IMR-90 (cell line): ENCODE measurements at regions not wholly inside any gene's neighbourhood (a gene's known extent, or its start where the extent isn't known, plus 50 kb on each side); places are given as distances from the start of the nearest gene placed in this dataset.
A peak's percentile ranks its signal among the peaks of the same experiment; 100 is the strongest.

Experiments used
- ATAC-seq: fragments of 200-7000 bp; cut with Tn5 transposase; 2 replicates; pipeline ENCODE4 v1.9.1; 2020; ENCODE audit warnings: low read depth, mild to moderate bottlenecking, moderate library complexity
- BruUV-seq: library from RNA; stranded (reverse); fragments of 400-500 nt; replicated peaks from 2 replicates; lab custom pipeline; 2021; lab: Mats Ljungman, UMichigan
- CTCF ChIA-PET: fragments of 300-600 bp; formaldehyde crosslinking; extraction: SDS; loops from one replicate; lab custom pipeline; 2021; ENCODE audit warnings: antibody characterized with exemption; lab: Yijun Ruan, JAX
- POLR2A ChIA-PET: fragments of 300-600 bp; sonication (Branson Sonifier 250); formaldehyde crosslinking; loops from one replicate; lab custom pipeline; 2022; ENCODE audit warnings: antibody characterized with exemption; ENCODE audit not compliant: unreplicated experiment; lab: Charles Lee
- DNase-seq: peaks from one replicate; pipeline ENCODE4 v3.0.0; 2013
- H2AFZ ChIP-seq: replicated peaks from 2 replicates; pipeline ENCODE3; 2013; ENCODE audit warnings: low read length, mild to moderate bottlenecking; ENCODE audit not compliant: poor library complexity
- H2AK5ac ChIP-seq: 2 replicates; pipeline ENCODE4 v1.6.1; 2013; ENCODE audit warnings: low read depth, low read length, inconsistent platforms
- H2AK9ac ChIP-seq: replicated peaks from 2 replicates; pipeline ENCODE3; 2013; ENCODE audit warnings: mild to moderate bottlenecking, low read depth, low read length, moderate library complexity; ENCODE audit not compliant: poor library complexity
- H2BK120ac ChIP-seq: 2 replicates; pipeline ENCODE4 v1.6.1; 2013; ENCODE audit warnings: low read depth, low read length, inconsistent platforms
- H2BK15ac ChIP-seq: 3 replicates; pipeline ENCODE4 v1.6.1; 2013; ENCODE audit warnings: low read depth, low read length, inconsistent platforms
- H2BK20ac ChIP-seq: 2 replicates; pipeline ENCODE4 v1.6.1; 2013; ENCODE audit warnings: low read depth, mild to moderate bottlenecking, inconsistent platforms, low read length, moderate library complexity
- H2BK5ac ChIP-seq: 2 replicates; pipeline ENCODE4 v1.6.1; 2013; ENCODE audit warnings: mild to moderate bottlenecking, low read depth, low read length, inconsistent platforms; ENCODE audit not compliant: poor library complexity, severe bottlenecking
- H3K14ac ChIP-seq: replicated peaks from 2 replicates; pipeline ENCODE4 v1.6.1; 2013; ENCODE audit warnings: low read depth, low read length, inconsistent platforms
- H3K18ac ChIP-seq: 2 replicates; pipeline ENCODE4 v1.6.1; 2013; ENCODE audit warnings: low read depth, low read length, control low read depth
- H3K23ac ChIP-seq: 2 replicates; pipeline ENCODE4 v1.6.1; 2013; ENCODE audit warnings: low read depth, low read length, inconsistent platforms
- H3K27ac ChIP-seq: 2 replicates; pipeline ENCODE4 v1.5.1; 2013; ENCODE audit warnings: mild to moderate bottlenecking, control low read depth, low read length; ENCODE audit not compliant: insufficient read depth
- H3K27me3 ChIP-seq: 2 replicates; pipeline ENCODE4 v1.6.1; 2013; ENCODE audit warnings: low read length; ENCODE audit not compliant: control insufficient read depth, insufficient read depth
- H3K36me3 ChIP-seq: 2 replicates; pipeline ENCODE4 v1.6.1; 2013; ENCODE audit warnings: low read length, mixed read lengths; ENCODE audit not compliant: control insufficient read depth, insufficient read depth
- H3K4ac ChIP-seq: 2 replicates; pipeline ENCODE4 v1.6.1; 2013; ENCODE audit warnings: low read depth, low read length, inconsistent platforms
- H3K4me1 ChIP-seq: 2 replicates; pipeline ENCODE4 v1.6.1; 2013; ENCODE audit warnings: low read length, mixed read lengths; ENCODE audit not compliant: control insufficient read depth, insufficient read depth
- H3K4me2 ChIP-seq: 2 replicates; pipeline ENCODE4 v1.6.1; 2013; ENCODE audit warnings: low read depth, mild to moderate bottlenecking, control low read depth, low read length, moderate library complexity
- H3K4me3 ChIP-seq: 2 replicates; pipeline ENCODE4 v1.5.1; 2013; ENCODE audit warnings: low read depth, mild to moderate bottlenecking, control low read depth, low read length, moderate library complexity; ENCODE audit not compliant: insufficient read depth
- H3K56ac ChIP-seq: 2 replicates; pipeline ENCODE4 v1.6.1; 2013; ENCODE audit warnings: low read length, inconsistent platforms; ENCODE audit not compliant: insufficient read depth; ENCODE audit errors: extremely low read depth
- H3K79me1 ChIP-seq, 2 experiments: 2 replicates each; pipeline ENCODE4 v1.6.1; 2013; ENCODE audit warnings: low read length in 2 of 2, inconsistent platforms in 1 of 2, low read depth in 1 of 2
- H3K9ac ChIP-seq: 2 replicates; pipeline ENCODE4 v1.6.1; 2013; ENCODE audit warnings: low read depth, low read length, control low read depth
- H3K9me1 ChIP-seq: 2 replicates; pipeline ENCODE4 v1.6.1; 2013; ENCODE audit warnings: low read length, inconsistent platforms; ENCODE audit not compliant: insufficient read depth
- H3K9me3 ChIP-seq: 2 replicates; pipeline ENCODE4 v1.6.1; 2013; ENCODE audit warnings: low read length; ENCODE audit not compliant: control insufficient read depth, insufficient read depth
- H4K20me1 ChIP-seq: 2 replicates; pipeline ENCODE4 v1.6.1; 2013; ENCODE audit warnings: low read length, inconsistent platforms; ENCODE audit not compliant: insufficient read depth
- H4K5ac ChIP-seq: 2 replicates; pipeline ENCODE4 v1.6.1; 2013; ENCODE audit warnings: mild to moderate bottlenecking, low read depth, low read length, control low read depth
- H4K8ac ChIP-seq, 2 experiments: 2 replicates each; pipeline ENCODE4 v1.6.1; 2013; ENCODE audit warnings: low read depth in 2 of 2, low read length in 2 of 2, control low read depth in 1 of 2, inconsistent platforms in 1 of 2
- H4K91ac ChIP-seq: 2 replicates; pipeline ENCODE4 v1.6.1; 2013; ENCODE audit warnings: low read depth, low read length, inconsistent platforms; ENCODE audit not compliant: insufficient read depth
- BHLHE40 ChIP-seq: fragments of 150-350 bp; IDR thresholded peaks from 2 replicates; pipeline ENCODE4 v1.6.1; 2016; ENCODE audit warnings: mild to moderate bottlenecking, low read depth, low read length
- CEBPB ChIP-seq: IDR thresholded peaks from 2 replicates; pipeline ENCODE4 v1.6.1; 2012; ENCODE audit warnings: low read depth, low read length, improper control_type of control experiment
- CHD1 ChIP-seq: IDR thresholded peaks from 2 replicates; pipeline ENCODE4 v1.6.1; 2012; ENCODE audit warnings: low read depth, low read length, improper control_type of control experiment
- CTCF ChIP-seq: conservative IDR thresholded peaks from 2 replicates; pipeline ENCODE4 v1.5.1; 2012; ENCODE audit warnings: mild to moderate bottlenecking, low read depth, low read length, improper control_type of control experiment
- ELK1 ChIP-seq: fragments of 150-350 bp; IDR thresholded peaks from 2 replicates; pipeline ENCODE4 v1.6.1; 2016; ENCODE audit warnings: low read depth, mild to moderate bottlenecking, low read length, moderate library complexity, borderline replicate concordance
- FOS ChIP-seq: fragments of 150-350 bp; IDR thresholded peaks from 2 replicates; pipeline ENCODE4 v1.6.1; 2016; ENCODE audit warnings: low read depth, low read length
- MAFK ChIP-seq: IDR thresholded peaks from 2 replicates; pipeline ENCODE4 v1.6.1; 2012; ENCODE audit warnings: low read depth, low read length, improper control_type of control experiment
- MAZ ChIP-seq: IDR thresholded peaks from 2 replicates; pipeline ENCODE4 v1.6.1; 2012; ENCODE audit warnings: low read depth, mild to moderate bottlenecking, low read length, improper control_type of control experiment, moderate library complexity, borderline replicate concordance
- MXI1 ChIP-seq: IDR thresholded peaks from 2 replicates; pipeline ENCODE4 v1.6.1; 2012; ENCODE audit warnings: low read depth, mild to moderate bottlenecking, low read length, moderate library complexity, borderline replicate concordance
- NFE2L2 ChIP-seq: fragments of 150-350 bp; IDR thresholded peaks from 2 replicates; pipeline ENCODE4 v1.6.1; 2016; ENCODE audit warnings: low read depth, mild to moderate bottlenecking, low read length
- POLR2A ChIP-seq: IDR thresholded peaks from 2 replicates; pipeline ENCODE4 v1.6.1; 2012; ENCODE audit warnings: mild to moderate bottlenecking, low read depth, low read length
- RAD21 ChIP-seq: IDR thresholded peaks from 2 replicates; pipeline ENCODE4 v1.6.1; 2012; ENCODE audit warnings: low read length, improper control_type of control experiment
- RCOR1 ChIP-seq: IDR thresholded peaks from 2 replicates; pipeline ENCODE4 v1.6.1; 2012; ENCODE audit warnings: mild to moderate bottlenecking, low read length, improper control_type of control experiment; ENCODE audit not compliant: insufficient replicate concordance
- RFX5 ChIP-seq: IDR thresholded peaks from 2 replicates; pipeline ENCODE4 v1.8.0; 2012; ENCODE audit warnings: low read depth, mild to moderate bottlenecking, low read length, moderate library complexity
- SMC3 ChIP-seq: fragments of 150-350 bp; IDR thresholded peaks from 2 replicates; pipeline ENCODE4 v1.6.1; 2016; ENCODE audit warnings: low read depth, mild to moderate bottlenecking, antibody characterized with exemption, low read length, moderate library complexity
- USF2 ChIP-seq: fragments of 150-350 bp; IDR thresholded peaks from 2 replicates; pipeline ENCODE4 v1.6.1; 2017; ENCODE audit warnings: mild to moderate bottlenecking, antibody characterized with exemption, low read length, low read depth
- WGBS, 2 experiments: methylation state at CpG; one replicate each; pipeline versions ENCODE4 v1.1.5 to v1.1.7; 2013; ENCODE audit warnings: missing lambda C conversion rate in 2 of 2; ENCODE audit not compliant: insufficient read length in 1 of 2; ENCODE audit errors: extremely low coverage in 2 of 2; 5-methylcytosine and 5-hydroxymethylcytosine counted together
- dilution Hi-C: fragments of 300-500 bp; cut with HindIII; formaldehyde crosslinking; loops from one replicate; pipeline ENCODE4 v1.14.3; 2018; ENCODE audit warnings: low sequenced_read_pairs; ENCODE audit not compliant: unreplicated experiment
- in situ Hi-C: fragments of 300-500 bp; cut with MboI; formaldehyde crosslinking; loops from 3 replicates; pipeline ENCODE4 v1.14.3; 2019; ENCODE audit warnings: low sequenced_read_pairs, inconsistent platforms, mixed read lengths
- intact Hi-C: fragments of 100-400 bp; cut with micrococcal nuclease; formaldehyde crosslinking; loops from 2 replicates; pipeline ENCODE4 v1.10.0; 2022

GRCh38 chr1:67586596-67586995 lies 98.4 kb upstream of the GADD45A start:
- no peak overlapping the region for H2BK5ac ChIP-seq

More at GRCh38 chr1:67586596-67586995, 98.4 kb upstream of the GADD45A start:
- no peak overlapping the region for H3K4ac ChIP-seq
- no peak overlapping the region for H3K18ac ChIP-seq
- dilution Hi-C loops: no loop called here
- H3K4me2 ChIP-seq: no peak overlapping the region
- no peaks in the 10 kb centered on the region for H3K9me1 ChIP-seq
- H2BK120ac ChIP-seq: no peak overlapping the region
- H3K56ac ChIP-seq: no peak overlapping the region
- peak overlapping the region; percentile 46 for H2AFZ ChIP-seq
- H2BK15ac ChIP-seq: no peak overlapping the region
- peak overlapping the region; percentile 16; the same call in 1 of the 2 replicates for H2BK20ac ChIP-seq
- peak; percentile 56 for DNase-seq
- ATAC-seq: peak; percentile 56
- H3K4me3 ChIP-seq: no peak overlapping the region
- H3K4me1 ChIP-seq: peaks cover 4% of the 10 kb centered on the region
- H4K5ac ChIP-seq: no peak overlapping the region
- no peaks in the 10 kb centered on the region for H3K36me3 ChIP-seq
- no peaks in the 10 kb centered on the region for H4K20me1 ChIP-seq
- no peak overlapping the region for H3K14ac ChIP-seq
- no peak overlapping the region for H3K9ac ChIP-seq
- peak overlapping the region in 1 of 2 experiments; percentile 57; a peak in 1 of 4 replicates for H4K8ac ChIP-seq
- TF ChIP-seq CHD1 (no peak), CTCF (no peak), FOS (no peak), CEBPB (no peak), RCOR1 (no peak), NFE2L2 (no peak), BHLHE40 (no peak), RAD21 (no peak), SMC3 (no peak), RFX5 (no peak), MAFK (no peak), MXI1 (no peak), MAZ (no peak), USF2 (no peak), POLR2A (no peak), ELK1 (no peak)
- POLR2A ChIA-PET: interaction anchor here (0.6 kb wide), 1 partner anchor 100 kb away, joined by 7 read pairs; no protein-coding TSS in a partner anchor
- H3K23ac ChIP-seq: no peak overlapping the region; the same call in 1 of the 2 replicates
- 70% methylated on average over 4 of the region's 5 CpGs; no CpG with 5 or more reads in 1 of the 2 experiments for WGBS, 2 experiments
- intact Hi-C loops: no loop called here
- H3K79me1 ChIP-seq: no peaks in the 10 kb centered on the region
- no peak overlapping the region for H4K91ac ChIP-seq
- no peaks in the 10 kb centered on the region for H3K9me3 ChIP-seq
- H2AK5ac ChIP-seq: no peak overlapping the region
- no peak overlapping the region for H2AK9ac ChIP-seq
- no peaks in the 10 kb centered on the region; the same call in 1 of the 2 replicates for H3K27me3 ChIP-seq
- in situ Hi-C loops: no loop called here
- CTCF ChIA-PET: no interaction called here
- no peak overlapping the region for H3K27ac ChIP-seq
- no TSS peak for BruUV-seq
